Suppressor macrophage treated with lipopolysaccharide for 4 hours (primary cell): ENCODE measurements at regions not wholly inside any gene's neighbourhood (a gene's known extent, or its start where the extent isn't known, plus 50 kb on each side); places are given as distances from the start of the nearest gene placed in this dataset.
A peak's percentile ranks its signal among the peaks of the same experiment; 100 is the strongest.
"Not testable (repeated sequence)": the region's sequence is repeated elsewhere in the genome, so short reads cannot be mapped to it uniquely, and the experiment has no call there.

Experiments
- DNase-seq: peaks from one replicate; pipeline ENCODE4 v3.0.0-alpha.2; 2020

DNA sequence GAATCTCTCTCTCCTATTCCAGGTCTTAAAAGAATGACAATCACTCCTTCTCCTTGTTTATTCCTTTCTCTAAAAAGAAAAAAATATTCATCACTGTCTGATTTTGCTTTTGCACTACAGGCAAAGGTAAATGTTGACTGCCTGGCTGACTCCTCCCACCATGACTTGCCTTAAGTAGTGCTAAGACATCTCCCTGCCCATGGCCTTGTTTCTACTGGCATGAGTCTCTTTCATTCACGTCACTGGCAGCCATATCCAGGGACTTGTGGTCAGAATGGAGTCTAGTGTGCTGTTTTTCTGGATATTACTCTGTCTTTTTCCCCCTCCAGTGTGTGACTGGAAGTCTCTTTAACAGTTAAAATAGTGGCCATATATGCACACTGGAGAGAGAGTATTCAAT, 522.9 kb upstream of the DAB2 start:
- no peak for DNase-seq

DNA sequence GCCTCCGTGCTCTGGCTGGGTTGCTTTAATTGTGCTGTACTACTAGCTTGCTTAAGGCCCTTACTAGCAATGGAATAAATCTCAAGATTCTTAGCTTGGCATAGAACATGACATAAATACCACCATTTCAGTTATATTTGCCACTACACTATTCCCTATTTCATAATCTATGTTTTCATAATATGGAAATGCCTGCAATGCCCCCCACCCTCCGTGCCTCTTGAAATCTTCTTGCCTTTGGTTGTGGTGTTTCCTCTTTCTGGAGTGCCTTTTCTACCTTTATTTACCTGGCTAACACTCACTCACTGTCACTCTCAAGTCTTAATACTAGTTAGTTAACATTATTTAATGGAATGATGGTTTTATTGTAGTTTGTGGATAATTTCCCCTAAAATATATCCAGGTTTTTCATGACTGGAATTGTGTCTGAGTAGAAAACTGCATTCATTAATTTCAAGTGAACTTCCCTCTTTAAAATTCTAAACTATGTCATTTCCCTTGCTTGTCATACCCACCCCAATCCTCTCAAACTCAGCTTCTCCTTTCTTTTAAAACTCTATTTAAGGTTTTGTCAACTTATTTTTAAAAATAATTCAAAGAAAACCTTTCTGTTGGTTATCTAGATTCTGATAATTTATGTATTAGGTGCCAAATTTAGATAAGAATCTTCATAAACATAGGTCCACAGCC, 521.7 kb upstream of the DAB2 start:
- peak; percentile 14 for DNase-seq

DNA sequence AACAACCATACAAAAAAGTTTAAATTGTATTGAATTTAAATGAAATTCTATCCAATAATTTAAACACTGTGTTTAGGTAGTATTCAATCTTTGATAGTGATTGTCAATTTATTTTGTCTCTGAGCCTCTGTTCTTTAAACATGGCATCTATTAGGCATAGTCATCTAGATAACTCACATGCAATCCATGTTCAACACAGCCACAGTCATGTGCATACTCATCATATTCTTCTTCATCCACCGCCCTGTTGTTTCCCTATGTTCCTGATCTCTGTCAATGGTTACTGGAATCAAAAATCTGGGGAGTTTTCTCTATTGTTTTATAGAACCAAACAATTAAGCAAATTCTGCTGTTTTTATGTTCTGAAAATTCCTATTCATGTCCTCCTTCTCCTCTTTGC, 521.1 kb upstream of the DAB2 start:
- DNase-seq: peak; percentile 9

GRCh38 chr5:39943811-39944210, 519.0 kb upstream of the DAB2 start:
- no peak for DNase-seq

- no peak for DNase-seq
Measured at GRCh38 chr5:39942606-39943005, 517.8 kb upstream of the DAB2 start.

GRCh38 chr5:39941416-39941815, 516.6 kb upstream of the DAB2 start:
- DNase-seq: no peak

DNA sequence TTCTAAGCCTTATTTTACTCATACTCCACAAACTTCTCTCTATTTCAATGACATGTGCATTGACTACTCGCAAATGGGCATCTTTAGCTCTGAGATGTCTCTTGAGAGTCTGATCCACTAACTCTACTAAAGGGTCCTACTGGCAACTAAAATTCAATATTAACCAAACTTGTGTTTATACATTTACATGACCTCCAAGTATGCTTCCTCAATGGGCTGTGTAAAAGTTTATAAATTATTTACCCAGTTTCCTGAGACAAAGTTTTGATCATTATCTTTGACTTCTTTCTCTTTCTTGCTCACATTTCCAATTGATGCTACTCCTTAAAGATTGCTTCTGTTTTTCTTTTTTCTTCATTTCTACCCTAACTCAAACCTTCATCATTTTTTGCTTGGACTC, 510.1 kb upstream of the DAB2 start:
- no peak for DNase-seq

DNA sequence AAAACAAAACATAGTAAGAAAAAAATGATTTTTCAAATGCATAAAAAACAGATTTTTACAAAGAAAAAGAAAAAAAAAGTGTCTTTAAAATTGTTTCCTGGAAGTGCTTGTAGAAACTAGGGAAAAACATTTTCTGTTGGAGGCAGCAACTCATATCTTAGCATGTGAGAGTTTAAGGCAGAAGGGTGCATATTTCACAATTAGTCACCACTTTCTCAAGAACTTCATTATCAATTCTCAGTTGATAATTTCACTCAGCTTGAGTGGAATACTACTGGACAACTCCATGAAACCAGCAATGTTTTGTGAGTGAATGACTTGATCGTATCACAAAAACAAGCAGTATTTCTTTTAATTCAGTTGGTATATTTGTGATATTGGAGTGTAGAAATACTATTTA, 508.3 kb upstream of the DAB2 start:
- DNase-seq: no peak

DNA sequence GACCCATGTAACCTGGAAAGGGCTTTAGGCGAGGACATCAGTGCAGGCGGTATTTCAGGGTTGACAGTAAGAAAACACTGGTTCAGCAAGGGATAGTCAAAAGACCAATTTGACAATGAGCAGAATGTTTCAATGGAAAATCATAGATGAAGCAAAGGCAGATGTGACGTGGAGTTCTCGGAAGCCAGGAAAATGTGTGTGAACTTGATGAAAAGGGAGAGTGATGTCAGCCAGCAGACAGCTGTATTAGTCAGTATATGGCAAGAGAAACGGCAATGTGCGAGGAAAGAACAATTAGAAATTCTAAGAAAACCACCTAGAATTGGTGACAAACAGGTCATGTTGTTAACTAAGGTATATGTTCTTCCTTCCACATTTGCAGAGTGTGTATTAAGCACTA, 503.9 kb upstream of the DAB2 start:
- no peak for DNase-seq

DNA sequence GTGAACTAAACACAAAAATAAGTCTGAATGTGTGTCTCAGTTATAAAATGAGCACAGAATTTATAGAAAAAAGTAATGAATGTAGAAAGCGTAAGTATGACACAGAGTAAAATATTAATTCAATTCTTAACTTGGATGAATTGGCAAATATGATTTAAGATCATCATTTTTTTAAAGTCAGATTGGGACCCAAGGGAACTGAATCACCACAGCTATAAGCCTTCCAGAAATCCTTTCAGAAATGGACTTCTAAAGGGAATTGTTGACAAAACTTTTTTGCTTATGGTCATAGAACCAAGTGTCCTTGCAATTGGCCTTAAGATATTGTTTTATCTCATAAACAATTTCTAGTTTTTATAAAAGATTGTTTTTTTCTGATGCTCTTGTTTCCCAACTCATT, 495.1 kb upstream of the DAB2 start:
- no peak for DNase-seq

DNA sequence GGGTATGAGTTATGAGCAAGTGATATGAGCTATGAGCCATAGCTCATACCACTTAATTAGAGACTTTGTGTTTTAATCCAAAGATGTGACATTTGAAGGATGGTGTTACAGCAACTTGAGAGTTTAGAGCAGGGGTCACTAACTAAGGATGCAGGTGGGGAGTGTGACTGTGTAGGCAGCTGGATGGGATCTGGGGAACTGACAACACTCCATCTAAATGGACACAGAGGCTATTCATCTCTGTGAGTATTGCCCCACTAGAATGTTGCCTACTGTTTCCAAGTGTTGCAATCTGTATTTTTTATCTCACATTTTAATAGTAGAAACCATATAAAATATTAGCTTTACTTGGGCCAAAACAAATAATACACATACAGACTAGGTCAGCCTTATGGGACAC, 488.1 kb upstream of the DAB2 start:
- DNase-seq: no peak

DNA sequence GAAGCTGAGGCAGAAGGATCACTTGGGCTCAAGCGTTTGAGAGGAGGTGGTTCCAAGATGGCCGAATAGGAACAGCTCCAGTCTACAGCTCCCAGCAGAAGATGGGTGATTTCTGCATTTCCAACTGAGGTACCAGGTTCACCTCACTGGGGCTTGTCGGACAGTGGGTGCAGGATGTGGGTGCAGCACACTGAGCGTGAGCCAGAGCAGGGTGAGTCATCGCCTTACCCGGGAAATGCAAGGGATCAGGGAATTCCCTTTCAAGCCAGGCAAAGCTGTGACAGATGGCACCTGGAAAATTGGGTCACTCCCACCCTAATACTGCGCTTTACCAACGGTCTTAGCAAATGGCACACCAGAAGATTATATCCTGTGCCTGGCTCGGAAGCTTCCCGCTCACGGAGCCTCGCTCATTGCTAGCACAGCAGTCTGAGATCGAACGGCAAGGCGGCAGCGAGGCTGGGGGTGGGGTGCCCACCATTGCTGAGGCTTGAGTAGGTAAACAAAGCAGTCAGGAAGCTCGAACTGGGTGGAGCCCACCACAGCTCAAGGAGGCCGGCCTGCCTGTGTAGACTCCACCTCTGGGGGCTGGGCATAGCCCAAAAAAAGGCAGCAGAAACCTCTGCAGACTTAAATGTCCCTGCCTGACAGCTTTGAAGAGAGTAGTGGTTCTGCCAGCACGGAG, 482.6 kb upstream of the DAB2 start:
- not testable (repeated sequence) for DNase-seq

GRCh38 chr5:39906146-39906545, 481.4 kb upstream of the DAB2 start:
- DNase-seq: no peak

GRCh38 chr5:39905356-39905755, 480.6 kb upstream of the DAB2 start:
- no peak for DNase-seq

DNA sequence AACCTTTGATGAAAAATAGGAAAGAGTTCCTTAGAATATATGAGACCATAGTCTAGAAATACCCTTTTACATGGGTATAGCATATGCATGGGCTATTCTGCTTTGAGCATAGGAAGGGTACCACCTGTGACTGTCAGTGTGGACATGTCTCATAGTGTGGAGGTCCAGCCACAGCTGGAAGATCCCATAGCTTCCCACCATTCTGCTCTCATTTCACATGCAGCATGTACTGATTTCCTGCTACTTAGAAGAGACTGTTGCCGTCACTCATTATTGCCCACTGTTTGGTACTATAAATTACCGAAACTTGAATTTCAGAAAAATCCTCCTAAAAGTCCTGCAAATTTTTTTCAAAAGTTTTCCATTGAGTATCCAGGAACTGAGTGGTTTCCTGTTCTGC, 477.8 kb upstream of the DAB2 start:
- DNase-seq: no peak

DNA sequence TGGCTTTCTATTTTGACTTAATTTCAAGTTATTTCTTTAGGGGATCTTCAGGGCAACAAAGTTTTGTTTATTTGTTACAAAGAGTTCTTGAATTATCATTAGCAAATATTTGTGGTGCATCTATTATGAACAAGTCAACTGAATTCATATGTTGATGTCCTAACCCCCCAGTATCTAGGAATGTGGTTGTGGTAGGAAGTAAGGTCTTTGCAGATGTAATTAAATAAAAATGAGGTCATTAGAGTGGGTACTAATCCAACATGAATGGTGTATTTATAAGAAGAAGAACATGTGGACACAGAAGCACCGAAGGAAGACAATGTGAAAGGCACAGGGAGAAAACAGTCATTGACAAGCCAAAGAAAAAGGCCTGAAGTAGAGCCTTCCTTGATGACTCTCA, 474.0 kb upstream of the DAB2 start:
- no peak for DNase-seq

- DNase-seq: no peak
Measured at GRCh38 chr5:39896706-39897105, 471.9 kb upstream of the DAB2 start.

DNA sequence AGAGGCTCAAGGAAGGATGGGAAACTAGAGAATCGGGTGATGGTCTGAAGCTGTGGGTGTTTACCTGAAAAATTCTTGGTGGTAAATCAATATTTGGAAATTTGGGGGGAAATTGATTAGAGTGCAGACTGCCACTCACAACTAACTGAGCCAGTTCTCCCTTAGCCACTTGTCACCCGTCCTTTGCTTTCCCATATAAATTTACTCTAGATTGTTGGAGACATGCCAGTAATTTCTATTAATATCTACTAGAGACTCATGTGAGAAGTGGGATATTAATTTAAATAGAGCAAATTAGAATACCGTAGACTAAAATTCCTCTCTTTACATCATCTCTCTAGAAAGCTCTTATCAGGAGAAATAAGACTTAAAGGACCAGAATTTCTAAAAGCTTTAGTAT, 471.3 kb upstream of the DAB2 start:
- no peak for DNase-seq

DNA sequence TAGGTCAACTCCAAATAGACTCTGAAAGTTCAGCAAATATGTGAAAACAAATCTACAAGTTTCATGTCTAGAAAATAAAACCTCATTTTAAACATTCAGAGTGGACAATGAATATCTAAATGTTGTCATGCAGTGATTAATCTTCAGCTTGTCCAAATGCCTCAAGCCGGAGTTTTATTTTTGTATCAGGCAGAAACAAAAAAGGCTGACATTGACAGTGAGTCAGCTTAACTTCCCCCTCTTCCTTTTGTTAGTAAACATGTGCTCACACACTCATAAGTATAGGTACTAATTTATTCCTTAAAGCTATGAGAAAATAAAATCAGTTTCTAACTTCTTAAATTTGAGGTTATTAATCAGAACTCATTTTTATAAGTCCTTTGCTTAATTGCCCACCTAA, 467.9 kb upstream of the DAB2 start:
- DNase-seq: peak; percentile 54

DNA sequence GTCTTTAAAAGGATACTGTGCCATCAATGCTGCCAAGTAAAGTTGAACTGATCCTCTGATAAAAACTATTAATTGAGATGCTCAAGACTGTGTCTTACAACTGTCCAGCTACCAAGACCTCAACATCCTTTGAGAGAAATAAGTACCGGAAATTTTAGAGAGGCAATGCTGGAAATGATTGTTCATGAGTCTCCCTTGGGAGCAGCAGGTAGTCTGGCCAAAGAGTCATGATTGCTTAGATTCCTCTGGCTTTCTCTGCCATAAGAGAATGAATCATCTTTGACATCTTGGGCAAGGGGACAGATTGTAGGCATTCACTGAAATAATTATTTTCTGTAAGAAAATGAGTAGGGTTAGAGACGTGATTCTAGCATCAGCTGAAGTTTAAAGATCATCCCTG, 466.6 kb upstream of the DAB2 start:
- DNase-seq: no peak

GRCh38 chr5:39880985-39881384, 456.2 kb upstream of the DAB2 start:
- no peak for DNase-seq

- no peak for DNase-seq
Measured at GRCh38 chr5:39877479-39877878, 452.7 kb upstream of the DAB2 start.

GRCh38 chr5:39876146-39876545, 451.4 kb upstream of the DAB2 start:
- peak; percentile 11 for DNase-seq

DNA sequence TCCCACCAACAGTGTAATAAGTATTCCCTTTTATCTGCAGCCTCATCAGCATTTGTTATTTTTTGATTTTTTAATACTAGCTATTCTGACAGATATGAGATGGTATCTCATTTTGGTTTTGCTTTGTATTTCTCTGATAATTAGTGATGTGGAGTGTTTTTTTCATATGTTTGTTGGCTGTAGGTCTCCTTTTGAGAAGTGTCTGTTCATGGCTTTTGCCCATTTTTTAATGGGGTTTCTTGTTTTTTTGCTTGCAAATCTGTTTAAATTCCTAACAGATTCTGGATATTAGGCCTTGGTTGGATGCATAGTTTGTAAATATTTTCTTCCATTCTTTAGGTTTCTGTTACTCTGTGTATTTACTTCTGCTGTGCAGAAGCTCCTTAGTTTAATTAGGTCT, 445.4 kb upstream of the DAB2 start:
- no peak for DNase-seq

- DNase-seq: no peak
Measured at GRCh38 chr5:39869396-39869795, 444.6 kb upstream of the DAB2 start.
